PFSK-1 (cell line): ENCODE measurements at regions not wholly inside any gene's neighbourhood (a gene's known extent, or its start where the extent isn't known, plus 50 kb on each side); places are given as distances from the start of the nearest gene placed in this dataset.

Experiments
- POLR2AphosphoS5 ChIP-seq: IDR thresholded peaks from 2 replicates; pipeline ENCODE4 v1.6.1; 2012; ENCODE audit warnings: low read depth, mild to moderate bottlenecking, control low read depth, low read length, moderate library complexity
- REST ChIP-seq, 2 experiments: IDR thresholded peaks; 2 replicates each; pipeline versions ENCODE4 v1.6.1 to v1.8.0; 2011 to 2012; ENCODE audit warnings: low read depth in 2 of 2, low read length in 2 of 2, control low read depth in 1 of 2, inconsistent platforms in 1 of 2, mild to moderate bottlenecking in 1 of 2, moderate library complexity in 1 of 2; ENCODE audit not compliant: insufficient read depth in 1 of 2
- SIN3A ChIP-seq: IDR thresholded peaks from 2 replicates; pipeline ENCODE4 v1.6.1; 2012; ENCODE audit warnings: mild to moderate bottlenecking, low read length, moderate library complexity, borderline replicate concordance; ENCODE audit not compliant: insufficient read depth
- TAF1 ChIP-seq: IDR thresholded peaks from 2 replicates; pipeline ENCODE4 v1.6.1; 2012; ENCODE audit warnings: low read length, control low read depth, borderline replicate concordance; ENCODE audit not compliant: insufficient read depth

DNA sequence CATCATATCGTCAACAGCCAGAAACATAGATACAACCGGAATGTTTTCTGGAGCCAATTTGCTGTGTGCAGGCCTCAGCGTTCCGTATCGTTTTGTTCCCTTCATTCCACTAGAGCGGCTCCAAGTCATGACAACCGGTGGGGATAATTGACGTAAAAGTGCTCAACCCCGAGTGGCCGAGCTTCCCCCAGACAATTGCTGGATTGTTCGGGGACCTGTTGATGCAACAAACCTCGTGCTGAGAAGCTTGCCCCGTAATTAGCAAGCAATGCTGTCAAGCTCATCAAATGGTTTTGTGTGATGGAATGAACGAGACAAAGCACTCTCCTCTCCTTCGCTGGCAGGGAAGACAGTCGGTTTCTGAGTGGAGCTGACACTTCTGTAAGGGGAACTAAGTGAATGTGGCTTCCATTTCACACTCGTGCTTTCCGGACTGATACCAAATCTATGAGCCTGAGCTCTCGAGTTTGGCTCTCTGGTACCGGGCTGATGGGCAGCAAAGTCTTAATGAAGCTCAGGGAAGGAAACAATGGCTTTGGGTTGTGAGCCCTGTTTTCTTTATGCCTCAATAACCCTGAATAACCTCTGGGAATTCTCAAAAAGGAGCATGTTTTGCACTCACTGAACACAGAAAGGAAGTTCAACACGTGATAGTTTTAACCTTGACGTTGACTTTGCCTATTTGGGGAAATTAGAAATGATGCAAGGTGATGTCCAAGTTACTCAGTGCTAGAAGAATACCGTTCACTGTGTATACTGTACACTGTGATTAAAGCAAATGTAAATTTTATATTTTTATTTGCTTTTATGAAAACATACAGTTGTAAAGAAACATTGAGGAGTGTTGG, 220.5 kb downstream of the BAMBI start:
- TF ChIP-seq REST (IDR thresholded peaks at IDR 0.05; ENCODE audit: insufficient read depth in 1 of 2, low read depth in 2 of 2, low read length in 2 of 2): no peak
- no peak for TF ChIP-seq POLR2AphosphoS5
- TF ChIP-seq SIN3A: no peak
- no peak for TF ChIP-seq TAF1
